ENCODE measurements at regions not wholly inside any gene's neighbourhood (a gene's known extent, or its start where the extent isn't known, plus 50 kb on each side); places are given as distances from the start of the nearest gene placed in this dataset.

- DNase-seq (ENCODE audit: low read depth): no peak
- no peak overlapping the region for H3K4me3 ChIP-seq (ENCODE audit: low read depth, low read length)
- TF ChIP-seq CTCF (conservative IDR thresholded peaks at IDR 0.05; ENCODE audit: low read depth, low read length): no peak
Observed at GRCh38 chr20:2244993-2245392, 50.8 kb upstream of the TGM3 start.

- no peak for TF ChIP-seq CTCF (conservative IDR thresholded peaks at IDR 0.05; ENCODE audit: low read depth, low read length)
- no peak for DNase-seq (ENCODE audit: low read depth)
- H3K4me3 ChIP-seq (ENCODE audit: low read depth, low read length): no peak overlapping the region
Observed at GRCh38 chr20:2245637-2246036, 50.2 kb upstream of the TGM3 start.
